Amniotic epithelial cell (primary cell): ENCODE measurements at regions not wholly inside any gene's neighbourhood (a gene's known extent, or its start where the extent isn't known, plus 50 kb on each side); places are given as distances from the start of the nearest gene placed in this dataset.
"Not testable (repeated sequence)": the region's sequence is repeated elsewhere in the genome, so short reads cannot be mapped to it uniquely, and the experiment has no call there.

ENCODE experiments used
- DNase-seq: peaks from one replicate; pipeline ENCODE4 v3.0.0-alpha.2; 2010; ENCODE audit warnings: low read depth

DNA sequence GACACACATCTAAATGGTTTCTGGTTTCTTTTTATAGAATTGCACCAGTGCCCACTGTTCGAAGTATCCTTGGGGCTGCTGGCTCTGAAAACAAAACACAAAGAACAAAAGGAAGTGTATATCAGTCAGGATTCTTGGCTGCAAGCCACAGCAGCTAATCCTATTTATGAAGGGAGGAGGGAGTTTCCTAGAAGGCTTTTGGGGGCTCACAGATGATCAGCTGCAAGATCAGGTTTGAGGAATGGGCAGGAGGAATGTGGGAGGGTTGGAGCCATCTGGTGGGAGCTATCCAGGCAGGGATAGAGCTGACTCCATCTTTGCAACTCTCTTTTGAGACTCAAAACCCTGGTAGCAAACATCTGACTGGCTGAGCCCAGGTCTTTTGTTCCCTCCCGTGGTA, 118.3 kb upstream of the EEF2KMT start:
- no peak for DNase-seq

GRCh38 chr16:5214466-5214865, 116.9 kb upstream of the EEF2KMT start:
- DNase-seq, result no peak

GRCh38 chr16:5212501-5212900, 114.9 kb upstream of the EEF2KMT start:
- DNase-seq, result not testable (repeated sequence)

DNA sequence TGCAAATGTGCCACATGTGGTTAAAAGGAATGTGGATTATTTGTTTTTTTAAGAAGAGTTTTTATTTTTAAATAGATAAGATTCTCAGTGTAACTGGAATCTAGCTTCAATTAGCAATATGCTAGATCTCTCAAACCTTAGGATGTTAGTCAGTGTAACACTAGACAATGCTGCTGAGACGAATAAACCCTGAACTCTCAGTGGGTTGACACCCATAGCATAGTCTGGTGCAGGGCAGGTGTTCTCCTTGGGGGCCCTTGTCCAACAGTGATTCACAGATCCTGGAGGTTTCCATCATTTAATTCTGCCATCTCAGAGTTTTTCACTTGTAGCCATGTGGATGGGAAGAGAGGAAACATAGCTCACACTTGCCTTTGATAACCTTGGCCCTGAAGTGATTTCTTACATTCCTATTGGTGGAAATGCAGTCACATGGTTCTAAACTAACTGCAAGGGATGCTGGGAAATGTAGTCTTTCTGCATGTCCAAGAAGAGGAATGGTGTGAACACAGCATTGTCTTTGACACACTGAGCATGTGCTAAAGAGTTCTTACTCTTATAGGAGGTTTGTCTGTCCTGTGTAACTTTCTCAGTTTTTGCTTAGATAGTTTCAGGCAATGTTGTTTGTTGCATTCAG, 110.4 kb upstream of the EEF2KMT start:
- DNase-seq, result not testable (repeated sequence)

GRCh38 chr16:5207001-5207523, 109.5 kb upstream of the EEF2KMT start:
- no peak for DNase-seq

DNA sequence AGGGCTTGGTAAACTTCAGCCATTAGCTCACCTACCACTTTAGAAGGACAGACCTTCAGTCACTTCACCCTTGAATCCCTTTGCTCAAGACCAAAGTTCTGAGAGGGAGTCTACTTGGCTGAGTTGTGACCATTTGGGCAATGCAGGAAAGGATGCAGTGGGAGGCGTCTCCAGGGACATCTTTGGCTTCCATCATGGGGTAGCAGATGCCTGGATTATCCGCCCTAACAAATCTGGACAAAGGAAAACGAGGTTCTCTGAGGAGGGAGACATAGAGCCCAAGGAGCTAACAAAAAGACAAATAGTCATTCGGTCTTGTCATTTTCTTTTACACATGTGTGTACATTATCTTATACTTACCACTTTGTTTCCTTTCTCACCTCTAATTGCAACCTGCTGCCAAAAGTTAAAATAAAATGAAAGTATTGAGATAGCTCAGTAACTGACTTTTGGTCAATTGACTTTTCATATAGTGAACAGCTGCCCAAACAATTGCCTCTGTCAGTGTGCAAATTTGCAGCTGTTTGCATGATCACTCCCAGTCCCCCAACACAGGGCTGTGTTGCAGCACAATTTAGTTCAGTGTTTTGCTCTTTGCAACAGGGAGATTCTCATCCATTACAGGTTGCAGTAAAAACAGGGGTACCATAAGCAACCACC, 108.9 kb upstream of the EEF2KMT start:
- DNase-seq, result no peak

GRCh38 chr16:5205361-5206040, 107.9 kb upstream of the EEF2KMT start:
- no peak for DNase-seq

DNA sequence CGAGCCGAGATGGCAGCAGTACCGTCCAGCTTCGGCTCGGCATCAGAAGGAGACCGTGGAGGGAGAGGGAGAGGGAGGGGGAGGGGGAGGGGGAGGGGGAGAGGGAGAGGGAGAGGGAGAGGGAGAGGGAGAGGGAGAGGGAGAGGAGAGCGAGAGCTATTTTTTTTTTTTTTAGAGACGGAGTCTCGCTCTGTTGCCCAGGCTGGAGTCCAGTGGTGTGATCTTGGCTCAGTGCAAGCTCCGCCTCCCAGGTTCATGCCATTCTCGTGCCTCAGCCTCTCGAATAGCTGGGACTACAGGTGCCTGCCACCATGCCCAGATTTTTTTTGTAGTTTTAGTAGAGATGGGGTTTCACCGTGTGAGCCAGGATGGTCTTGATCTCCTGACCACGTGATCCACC, 106.1 kb upstream of the EEF2KMT start:
- DNase-seq, result not testable (repeated sequence)

DNA sequence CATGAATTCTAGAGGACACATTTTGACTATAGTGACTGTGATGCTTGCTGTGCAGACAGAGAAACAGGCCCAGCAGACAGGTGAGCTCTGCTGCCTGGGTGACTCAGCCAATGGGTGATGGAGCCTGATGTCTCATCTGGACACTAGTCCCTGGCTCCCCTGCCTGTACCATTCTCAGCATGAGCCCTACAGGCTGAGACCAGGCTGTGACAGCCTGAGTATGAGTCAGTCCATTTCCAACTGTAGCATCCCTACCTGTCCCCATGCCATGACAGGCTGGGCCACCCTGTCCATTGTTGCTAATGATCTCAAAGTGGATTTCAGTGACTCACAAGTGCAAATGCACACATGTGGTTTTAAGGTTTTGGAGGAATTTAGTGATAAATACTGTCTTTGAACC, 102.5 kb upstream of the EEF2KMT start:
- DNase-seq, result no peak

- DNase-seq, result no peak
Measured at GRCh38 chr16:5196204-5196603, 98.6 kb upstream of the EEF2KMT start.

DNA sequence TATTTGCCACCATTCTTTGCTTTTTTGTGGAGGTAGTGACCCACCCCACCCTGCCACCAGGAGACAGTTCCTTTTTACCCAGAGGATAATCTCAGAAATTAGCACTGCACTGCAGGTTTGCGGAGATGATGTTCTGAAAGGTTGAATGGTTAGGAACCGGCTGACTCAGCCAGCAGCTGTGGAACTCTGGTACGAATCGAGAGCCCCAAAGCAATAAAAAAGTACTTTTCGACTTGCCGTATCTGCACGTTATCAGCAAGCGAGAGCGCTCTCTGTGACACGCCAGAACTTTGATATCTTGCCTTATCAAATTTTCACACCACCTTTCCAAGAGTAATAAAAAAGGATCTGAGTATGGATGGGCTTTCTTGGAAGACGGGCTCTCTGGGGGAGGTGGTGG, 96.3 kb upstream of the EEF2KMT start:
- no peak for DNase-seq

DNA sequence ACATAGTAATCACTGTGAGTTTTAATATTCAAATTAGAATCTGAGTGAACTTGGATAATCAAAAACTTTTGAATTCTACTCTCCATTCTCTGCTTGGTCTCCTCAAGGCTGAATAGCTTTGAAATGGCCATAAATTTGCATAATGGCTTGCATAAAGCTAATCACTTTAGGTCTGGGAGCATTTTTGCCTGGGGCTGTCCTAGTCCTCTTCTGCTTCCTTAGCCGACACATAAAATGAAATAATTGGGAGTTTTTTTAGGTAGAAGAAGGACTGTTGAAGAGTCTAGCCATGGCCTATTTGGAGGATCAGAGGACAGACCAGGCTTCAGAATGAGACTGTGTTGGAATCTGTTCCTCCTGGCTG, 91.4 kb upstream of the EEF2KMT start:
- DNase-seq, result no peak

GRCh38 chr16:5188318-5188988, 90.9 kb upstream of the EEF2KMT start:
- no peak for DNase-seq

DNA sequence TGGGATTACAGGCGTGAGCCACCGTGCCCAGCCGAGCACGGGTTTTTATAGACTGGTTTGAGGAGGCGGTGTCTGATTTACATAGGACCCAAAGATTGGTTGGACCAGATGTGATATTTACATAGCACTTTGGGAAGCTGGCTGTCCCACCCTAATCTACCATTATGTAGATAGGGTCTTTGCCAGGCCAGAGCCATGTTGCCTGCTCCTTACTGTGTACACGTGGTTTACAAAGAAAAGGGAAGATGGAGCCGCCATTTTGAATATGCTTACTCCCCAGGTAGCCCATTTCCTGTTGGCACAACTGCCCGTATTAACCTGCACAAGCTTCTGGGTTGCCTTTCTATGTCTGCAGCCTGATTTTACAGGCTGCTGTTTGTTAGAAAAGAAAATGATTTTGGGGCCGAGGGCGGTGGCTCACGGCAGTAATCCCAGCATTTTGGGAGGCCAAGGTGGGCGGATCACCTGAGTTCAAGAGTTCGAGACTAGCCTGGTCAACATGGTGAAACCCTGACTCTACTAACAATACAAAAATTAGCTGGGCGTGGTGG, 89.9 kb upstream of the EEF2KMT start:
- no peak for DNase-seq

DNA sequence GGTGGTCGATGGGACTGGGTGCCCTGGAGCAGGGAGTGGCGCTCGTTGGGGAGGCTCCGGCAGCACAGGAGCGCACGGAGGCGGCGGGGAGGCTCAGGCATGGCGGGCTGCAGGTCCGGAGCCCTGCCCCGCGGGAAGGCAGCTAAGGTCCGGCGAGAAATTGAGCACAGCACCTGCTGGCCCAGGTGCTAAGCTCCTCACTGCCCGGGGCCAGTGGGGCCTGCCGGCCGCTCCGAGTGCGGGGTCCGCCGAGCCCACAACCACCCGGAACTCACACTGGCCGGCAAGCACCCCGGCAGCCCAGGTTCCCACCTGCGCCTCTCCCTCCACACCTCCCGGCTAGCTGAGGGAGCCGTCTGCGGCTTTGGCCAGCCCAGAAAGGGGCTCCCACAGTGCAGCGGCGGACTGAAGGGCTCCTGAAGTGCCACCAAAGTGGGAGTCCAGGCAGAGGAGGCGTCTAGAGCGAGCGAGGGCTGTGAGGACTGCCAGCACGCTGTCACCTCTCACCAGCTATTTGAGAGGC, 88.8 kb upstream of the EEF2KMT start:
- DNase-seq, result no peak

DNA sequence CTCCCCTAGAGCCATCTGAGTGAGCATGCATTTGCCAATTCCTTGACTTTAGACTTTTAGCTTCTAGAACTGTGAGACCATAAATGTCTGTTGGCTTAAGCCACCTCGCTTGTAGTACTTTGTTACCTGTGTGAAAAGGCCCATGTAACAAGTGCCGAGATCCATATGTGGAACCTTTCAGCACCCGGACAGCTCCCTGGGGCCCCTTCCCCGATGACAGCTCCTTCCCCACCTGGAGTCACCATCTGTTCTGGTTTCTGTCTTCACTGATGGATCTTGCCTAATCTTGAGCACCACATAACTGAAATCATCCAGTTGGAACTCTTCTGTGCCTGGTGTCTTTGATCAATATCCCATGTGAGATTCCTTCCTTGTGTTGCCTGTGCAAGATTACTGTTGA, 78.9 kb upstream of the EEF2KMT start:
- no peak for DNase-seq

DNA sequence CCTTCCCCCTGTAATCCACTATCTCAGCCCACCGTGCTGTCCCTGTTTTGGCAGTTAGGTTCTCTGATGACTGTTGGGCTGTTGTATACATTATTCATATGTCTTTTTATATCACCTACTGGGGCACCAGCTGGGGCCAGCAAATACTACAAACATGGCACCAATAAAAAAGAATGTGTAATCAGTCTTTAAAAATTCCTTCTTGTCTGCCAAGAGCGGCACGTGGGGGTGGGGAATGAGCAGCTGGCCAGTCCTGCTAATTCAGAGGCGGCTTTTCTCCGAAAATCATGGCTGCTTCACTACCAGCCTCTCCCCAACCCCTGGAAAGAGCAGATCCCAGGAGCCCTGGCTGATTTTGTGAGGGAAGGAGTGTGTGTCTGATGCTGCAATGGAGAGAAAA, 77.7 kb upstream of the EEF2KMT start:
- DNase-seq, result no peak

GRCh38 chr16:5166486-5166885, 68.9 kb upstream of the EEF2KMT start:
- no peak for DNase-seq

GRCh38 chr16:5165429-5165828, 67.8 kb upstream of the EEF2KMT start:
- not testable (repeated sequence) for DNase-seq

GRCh38 chr16:5162801-5163200, 65.2 kb upstream of the EEF2KMT start:
- not testable (repeated sequence) for DNase-seq

DNA sequence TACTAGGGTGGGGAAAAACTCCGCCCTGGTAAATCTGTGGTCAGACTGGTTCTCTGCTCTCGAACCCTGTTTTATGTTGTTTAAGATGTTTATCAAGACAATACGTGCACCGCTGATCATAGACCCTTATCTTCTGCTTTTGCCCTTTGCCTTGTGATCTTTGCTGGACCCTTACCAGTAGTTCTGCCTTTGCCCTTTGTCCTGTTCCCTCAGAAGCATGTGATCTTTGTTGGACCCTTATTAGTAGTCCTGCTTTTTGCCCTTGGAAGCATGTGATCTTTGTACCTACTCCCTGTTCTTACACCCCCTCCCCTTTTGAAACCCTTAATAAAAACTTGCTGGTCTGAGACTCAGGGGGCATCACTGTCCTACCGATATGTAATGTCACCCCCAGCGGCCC, 64.3 kb upstream of the EEF2KMT start:
- DNase-seq, result not testable (repeated sequence)

DNA sequence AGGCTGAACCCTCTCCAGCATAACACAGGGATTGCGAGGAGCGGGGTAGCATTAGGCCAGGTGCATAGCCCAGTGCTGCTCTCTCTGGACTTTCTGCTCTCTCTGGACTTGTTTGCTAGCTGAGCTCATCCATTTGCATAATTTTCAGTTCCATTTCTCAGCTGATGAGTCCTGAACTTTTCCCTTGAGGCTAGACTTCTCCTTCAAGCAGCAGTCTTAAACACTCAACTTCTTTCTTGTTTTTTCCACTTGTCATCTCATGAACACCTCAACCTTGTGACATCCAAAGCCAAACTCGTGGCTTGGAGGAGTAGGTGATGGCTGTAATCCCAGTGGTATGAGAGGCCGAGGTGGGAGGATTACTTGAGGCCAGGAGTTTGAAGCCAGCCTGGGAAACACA, 62.4 kb upstream of the EEF2KMT start:
- not testable (repeated sequence) for DNase-seq
